B cell (primary cell): ENCODE measurements at regions not wholly inside any gene's neighbourhood (a gene's known extent, or its start where the extent isn't known, plus 50 kb on each side); places are given as distances from the start of the nearest gene placed in this dataset.

Experiments used
- ATAC-seq: fragments of 200-7000 bp; cut with Tn5 transposase; one replicate; pipeline ENCODE4 v1.10.0; 2021; ENCODE audit warnings: low read depth, mild to moderate bottlenecking, moderate number of reproducible peaks, moderate library complexity
- CTCF ChIA-PET: fragments of 350-600 bp; sonication (Branson Sonifier 250); formaldehyde crosslinking; loops from one replicate; lab custom pipeline; 2021; ENCODE audit warnings: antibody characterized with exemption, inconsistent platforms; lab: Charles Lee
- POLR2A ChIA-PET: fragments of 350-600 bp; sonication (Branson Sonifier 250); formaldehyde crosslinking; loops from one replicate; lab custom pipeline; 2021; ENCODE audit warnings: antibody characterized with exemption; lab: Charles Lee
- DNase-seq: peaks from one replicate; pipeline ENCODE4 v3.0.0; 2013
- H2AFZ ChIP-seq: 2 replicates; pipeline ENCODE4 v1.6.1; 2012; ENCODE audit warnings: mild to moderate bottlenecking, low read depth, low read length; ENCODE audit not compliant: insufficient read depth, poor library complexity, severe bottlenecking
- H3K27ac ChIP-seq, 2 donors: 1 replicate in 1 of 2; 2 replicates in 1 of 2; pipeline ENCODE4 v1.5.1; 2012 to 2013; ENCODE audit warnings: low read length in 2 of 2, mild to moderate bottlenecking in 2 of 2, moderate library complexity in 1 of 2
- H3K27me3 ChIP-seq, 4 experiments: fragments of 200-600 bp in 1 of 4; sonication (generic) in 1 of 4; replicated peaks in 1 of 4; 1 replicate in 2 of 4; 2 replicates in 2 of 4; pipeline versions ENCODE4 v1.6.1 to v1.7.0; 2013 to 2016; ENCODE audit warnings: low read length in 3 of 4, mild to moderate bottlenecking in 2 of 4, mixed read lengths in 1 of 4, moderate library complexity in 1 of 4; ENCODE audit not compliant: insufficient read depth in 4 of 4, control insufficient read depth in 3 of 4; ENCODE audit errors: control extremely low read depth in 1 of 4
- H3K36me3 ChIP-seq, 2 experiments: replicated peaks in 1 of 2; 1 replicate in 1 of 2; 2 replicates in 1 of 2; pipeline versions ENCODE4 v1.6.1 to v1.7.1; 2013; ENCODE audit warnings: low read length in 1 of 2; ENCODE audit not compliant: insufficient read depth in 2 of 2, control insufficient read depth in 1 of 2; ENCODE audit errors: control extremely low read depth in 1 of 2, extremely low read depth in 1 of 2
- H3K4me1 ChIP-seq, 2 donors: fragments of 200-600 bp in 1 of 2; sonication (generic) in 1 of 2; 1 replicate in 1 of 2; 2 replicates in 1 of 2; pipeline versions ENCODE4 v1.5.1 to v1.6.1; 2013 to 2017; ENCODE audit warnings: low read length in 2 of 2; ENCODE audit not compliant: control insufficient read depth in 2 of 2, insufficient read depth in 2 of 2
- H3K4me2 ChIP-seq: replicated peaks from 2 replicates; pipeline ENCODE3; 2012; ENCODE audit warnings: mild to moderate bottlenecking, low read depth, low read length; ENCODE audit not compliant: poor library complexity, severe bottlenecking
- H3K4me3 ChIP-seq, 5 experiments: fragments of 200-600 bp in 1 of 5; sonication (generic) in 1 of 5; 1 replicate in 3 of 5; 2 replicates in 2 of 5; pipeline versions ENCODE4 v1.5.1 to v1.7.0; 2011 to 2016; ENCODE audit warnings: low read length in 4 of 5, mild to moderate bottlenecking in 4 of 5, low read depth in 2 of 5, control low read depth in 1 of 5, moderate library complexity in 1 of 5; ENCODE audit not compliant: insufficient read depth in 1 of 5; ENCODE audit errors: control extremely low read depth in 1 of 5, extremely low read depth in 1 of 5
- H3K79me2 ChIP-seq: fragments of 200-600 bp; sonication (generic); one replicate; pipeline ENCODE4 v1.6.0; 2016; ENCODE audit warnings: low read length; ENCODE audit not compliant: control insufficient read depth, insufficient read depth
- H3K9ac ChIP-seq: fragments of 200-600 bp; sonication (generic); 2 replicates; pipeline ENCODE4 v1.6.1; 2017; ENCODE audit warnings: mild to moderate bottlenecking, low read length, moderate library complexity
- H3K9me3 ChIP-seq, 3 donors: one replicate each; pipeline versions ENCODE4 v1.6.1 to v1.7.1; 2013; ENCODE audit warnings: low read length in 2 of 3; ENCODE audit not compliant: control insufficient read depth in 2 of 3, insufficient read depth in 1 of 3; ENCODE audit errors: control extremely low read depth in 1 of 3
- H4K20me1 ChIP-seq: 2 replicates; pipeline ENCODE4 v1.6.0; 2012; ENCODE audit warnings: mild to moderate bottlenecking, low read length; ENCODE audit not compliant: insufficient read depth, control insufficient read depth, poor library complexity, severe bottlenecking
- H3K27ac Mint-ChIP-seq: one replicate; pipeline ENCODE4 v1.8.0; 2021; ENCODE audit warnings: mixed read lengths
- H3K27me3 Mint-ChIP-seq: one replicate; pipeline ENCODE4 v1.8.0; 2021; ENCODE audit warnings: mixed read lengths
- H3K4me1 Mint-ChIP-seq: one replicate; pipeline ENCODE4 v1.8.0; 2021; ENCODE audit warnings: mixed read lengths
- H3K4me3 Mint-ChIP-seq: one replicate; pipeline ENCODE4 v1.8.0; 2021; ENCODE audit warnings: mixed read lengths
- H3K9me3 Mint-ChIP-seq: one replicate; pipeline ENCODE4 v1.8.0; 2022; ENCODE audit warnings: mixed read lengths; ENCODE audit not compliant: insufficient read depth
- EZH2 ChIP-seq: IDR thresholded peaks from 2 replicates; pipeline ENCODE4 v1.6.1; 2012; ENCODE audit warnings: borderline replicate concordance, low read depth, mild to moderate bottlenecking, moderate library complexity, low read length; ENCODE audit not compliant: insufficient read depth, poor library complexity, severe bottlenecking
- WGBS: methylation state at CpG from one replicate; pipeline ENCODE4 v1.1.5; 2013; ENCODE audit warnings: missing lambda C conversion rate; ENCODE audit not compliant: insufficient coverage; 5-methylcytosine and 5-hydroxymethylcytosine counted together
- intact Hi-C: fragments of 100-400 bp; cut with micrococcal nuclease; formaldehyde crosslinking; loops from one replicate; pipeline ENCODE4 v1.10.0; 2022
- TF ChIP-seq, protein P1 (sequence below): fragments of 200-600 bp; IDR thresholded peaks from one replicate; pipeline ENCODE4 v1.8.0; 2022; ENCODE audit warnings: antibody characterized with exemption, mild to moderate bottlenecking

DNA sequence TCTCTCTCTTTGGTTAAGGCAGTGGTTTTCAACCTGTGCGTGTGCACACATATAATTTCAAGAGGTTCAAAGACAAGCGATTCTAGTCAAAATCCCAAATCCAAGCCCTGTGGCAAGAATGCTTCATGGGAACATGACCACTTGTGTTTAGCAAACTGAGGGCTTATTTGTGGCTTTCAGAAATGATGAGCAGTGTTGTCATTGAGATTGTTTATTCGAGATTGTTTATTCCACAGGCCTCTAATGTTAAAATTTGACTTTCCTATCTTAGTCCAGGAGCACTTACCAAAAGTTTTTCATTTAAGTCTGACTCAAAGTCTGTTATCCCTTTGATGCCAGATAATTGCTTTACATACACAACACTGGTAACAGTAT lies 111.1 kb upstream of the ELL2 start:
- no peak for ATAC-seq
- H3K79me2 ChIP-seq: no peaks in the 10 kb centered on the region
- no CpG with 5 or more reads among the region's 3 CpGs for WGBS
- no peaks in the 10 kb centered on the region for H3K27me3 ChIP-seq
- no peaks in the 10 kb centered on the region for H3K4me1 Mint-ChIP-seq
- no peaks in the 10 kb centered on the region for H3K36me3 ChIP-seq
- H4K20me1 ChIP-seq: no peaks in the 10 kb centered on the region
- H3K27ac Mint-ChIP-seq: no peak overlapping the region
- intact Hi-C loops: no loop called here
- no peaks in the 10 kb centered on the region for H3K9me3 Mint-ChIP-seq
- H3K9me3 ChIP-seq: no peaks in the 10 kb centered on the region
- H3K27ac ChIP-seq: no peak overlapping the region
- H3K4me2 ChIP-seq: no peak overlapping the region
- no peak overlapping the region for H3K4me3 ChIP-seq
- H3K9ac ChIP-seq: no peak overlapping the region
- H3K4me1 ChIP-seq: no peaks in the 10 kb centered on the region
- H2AFZ ChIP-seq: no peak overlapping the region
- H3K4me3 Mint-ChIP-seq: no peak overlapping the region
- ChIA-PET POLR2A (no interaction called here), CTCF (no interaction called here)
- no peak for TF ChIP-seq EZH2
- TF ChIP-seq, protein P1, sequence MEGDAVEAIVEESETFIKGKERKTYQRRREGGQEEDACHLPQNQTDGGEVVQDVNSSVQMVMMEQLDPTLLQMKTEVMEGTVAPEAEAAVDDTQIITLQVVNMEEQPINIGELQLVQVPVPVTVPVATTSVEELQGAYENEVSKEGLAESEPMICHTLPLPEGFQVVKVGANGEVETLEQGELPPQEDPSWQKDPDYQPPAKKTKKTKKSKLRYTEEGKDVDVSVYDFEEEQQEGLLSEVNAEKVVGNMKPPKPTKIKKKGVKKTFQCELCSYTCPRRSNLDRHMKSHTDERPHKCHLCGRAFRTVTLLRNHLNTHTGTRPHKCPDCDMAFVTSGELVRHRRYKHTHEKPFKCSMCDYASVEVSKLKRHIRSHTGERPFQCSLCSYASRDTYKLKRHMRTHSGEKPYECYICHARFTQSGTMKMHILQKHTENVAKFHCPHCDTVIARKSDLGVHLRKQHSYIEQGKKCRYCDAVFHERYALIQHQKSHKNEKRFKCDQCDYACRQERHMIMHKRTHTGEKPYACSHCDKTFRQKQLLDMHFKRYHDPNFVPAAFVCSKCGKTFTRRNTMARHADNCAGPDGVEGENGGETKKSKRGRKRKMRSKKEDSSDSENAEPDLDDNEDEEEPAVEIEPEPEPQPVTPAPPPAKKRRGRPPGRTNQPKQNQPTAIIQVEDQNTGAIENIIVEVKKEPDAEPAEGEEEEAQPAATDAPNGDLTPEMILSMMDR: no peak
- DNase-seq: no peak
- H3K27me3 Mint-ChIP-seq: no peaks in the 10 kb centered on the region

DNA sequence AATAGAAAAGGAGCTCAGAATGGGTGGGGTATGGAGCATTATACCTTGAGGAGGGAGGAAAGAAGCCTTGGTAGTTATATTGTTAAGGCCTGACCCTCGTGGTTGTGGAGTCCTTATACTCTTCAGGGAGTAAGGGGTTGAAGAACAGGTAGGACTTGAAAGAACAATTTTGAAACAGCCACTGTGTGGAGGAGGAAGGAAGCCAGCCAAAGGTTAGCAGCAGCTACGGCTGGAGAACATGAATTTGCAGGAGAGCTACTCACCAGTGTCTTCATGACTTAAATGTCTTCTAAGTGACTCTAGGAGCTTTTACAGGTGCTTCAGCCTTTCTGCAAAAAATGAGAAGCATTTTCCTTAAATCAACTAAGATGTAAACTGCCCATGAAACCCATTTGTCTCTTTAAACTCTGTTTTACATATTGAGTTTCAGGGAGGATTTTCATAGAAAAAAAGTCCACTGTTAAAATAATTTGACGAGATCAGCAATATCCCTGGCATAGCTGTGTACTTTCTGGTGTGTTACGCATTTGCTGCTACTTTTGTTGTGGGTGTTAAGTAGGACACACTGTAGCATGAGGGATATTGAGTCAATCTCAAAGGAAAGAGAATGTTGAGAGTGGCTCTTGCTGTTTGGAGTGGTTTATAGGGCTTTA lies 110.6 kb upstream of the ELL2 start:
- H3K4me1 Mint-ChIP-seq: no peaks in the 10 kb centered on the region
- 53% methylated on average over 4 of the region's 4 CpGs for WGBS
- ATAC-seq: no peak
- Histone ChIP-seq H3K9me3 (no peaks in the 10 kb centered on the region), H3K27ac (no peak overlapping the region), H2AFZ (no peak overlapping the region), H4K20me1 (no peaks in the 10 kb centered on the region), H3K27me3 (no peaks in the 10 kb centered on the region), H3K4me1 (no peaks in the 10 kb centered on the region), H3K4me2 (no peak overlapping the region), H3K9ac (no peak overlapping the region), H3K79me2 (no peaks in the 10 kb centered on the region), H3K4me3 (no peak overlapping the region), H3K36me3 (no peaks in the 10 kb centered on the region)
- TF ChIP-seq, protein P1: no peak
- TF ChIP-seq EZH2: no peak
- CTCF ChIA-PET: no interaction called here
- no peak for DNase-seq
- no peaks in the 10 kb centered on the region for H3K9me3 Mint-ChIP-seq
- no peak overlapping the region for H3K4me3 Mint-ChIP-seq
- no peak overlapping the region for H3K27ac Mint-ChIP-seq
- H3K27me3 Mint-ChIP-seq: no peaks in the 10 kb centered on the region
- intact Hi-C loops: no loop called here
- POLR2A ChIA-PET: no interaction called here
